IMR-90 (cell line): ENCODE measurements at regions not wholly inside any gene's neighbourhood (a gene's known extent, or its start where the extent isn't known, plus 50 kb on each side); places are given as distances from the start of the nearest gene placed in this dataset.

Experiments used
- ATAC-seq: fragments of 200-7000 bp; cut with Tn5 transposase; 2 replicates; pipeline ENCODE4 v1.9.1; 2020; ENCODE audit warnings: low read depth, mild to moderate bottlenecking, moderate library complexity
- BruUV-seq: library from RNA; stranded (reverse); fragments of 400-500 nt; replicated peaks from 2 replicates; lab custom pipeline; 2021; lab: Mats Ljungman, UMichigan
- CTCF ChIA-PET: fragments of 300-600 bp; formaldehyde crosslinking; extraction: SDS; loops from one replicate; lab custom pipeline; 2021; ENCODE audit warnings: antibody characterized with exemption; lab: Yijun Ruan, JAX
- POLR2A ChIA-PET: fragments of 300-600 bp; sonication (Branson Sonifier 250); formaldehyde crosslinking; loops from one replicate; lab custom pipeline; 2022; ENCODE audit warnings: antibody characterized with exemption; ENCODE audit not compliant: unreplicated experiment; lab: Charles Lee
- DNase-seq: peaks from one replicate; pipeline ENCODE4 v3.0.0; 2013
- H2AFZ ChIP-seq: replicated peaks from 2 replicates; pipeline ENCODE3; 2013; ENCODE audit warnings: low read length, mild to moderate bottlenecking; ENCODE audit not compliant: poor library complexity
- H2AK5ac ChIP-seq: 2 replicates; pipeline ENCODE4 v1.6.1; 2013; ENCODE audit warnings: low read depth, low read length, inconsistent platforms
- H2AK9ac ChIP-seq: replicated peaks from 2 replicates; pipeline ENCODE3; 2013; ENCODE audit warnings: mild to moderate bottlenecking, low read depth, low read length, moderate library complexity; ENCODE audit not compliant: poor library complexity
- H2BK120ac ChIP-seq: 2 replicates; pipeline ENCODE4 v1.6.1; 2013; ENCODE audit warnings: low read depth, low read length, inconsistent platforms
- H2BK15ac ChIP-seq: 3 replicates; pipeline ENCODE4 v1.6.1; 2013; ENCODE audit warnings: low read depth, low read length, inconsistent platforms
- H2BK20ac ChIP-seq: 2 replicates; pipeline ENCODE4 v1.6.1; 2013; ENCODE audit warnings: low read depth, mild to moderate bottlenecking, inconsistent platforms, low read length, moderate library complexity
- H2BK5ac ChIP-seq: 2 replicates; pipeline ENCODE4 v1.6.1; 2013; ENCODE audit warnings: mild to moderate bottlenecking, low read depth, low read length, inconsistent platforms; ENCODE audit not compliant: poor library complexity, severe bottlenecking
- H3K14ac ChIP-seq: replicated peaks from 2 replicates; pipeline ENCODE4 v1.6.1; 2013; ENCODE audit warnings: low read depth, low read length, inconsistent platforms
- H3K18ac ChIP-seq: 2 replicates; pipeline ENCODE4 v1.6.1; 2013; ENCODE audit warnings: low read depth, low read length, control low read depth
- H3K23ac ChIP-seq: 2 replicates; pipeline ENCODE4 v1.6.1; 2013; ENCODE audit warnings: low read depth, low read length, inconsistent platforms
- H3K27ac ChIP-seq: 2 replicates; pipeline ENCODE4 v1.5.1; 2013; ENCODE audit warnings: mild to moderate bottlenecking, control low read depth, low read length; ENCODE audit not compliant: insufficient read depth
- H3K27me3 ChIP-seq: 2 replicates; pipeline ENCODE4 v1.6.1; 2013; ENCODE audit warnings: low read length; ENCODE audit not compliant: control insufficient read depth, insufficient read depth
- H3K36me3 ChIP-seq: 2 replicates; pipeline ENCODE4 v1.6.1; 2013; ENCODE audit warnings: low read length, mixed read lengths; ENCODE audit not compliant: control insufficient read depth, insufficient read depth
- H3K4ac ChIP-seq: 2 replicates; pipeline ENCODE4 v1.6.1; 2013; ENCODE audit warnings: low read depth, low read length, inconsistent platforms
- H3K4me1 ChIP-seq: 2 replicates; pipeline ENCODE4 v1.6.1; 2013; ENCODE audit warnings: low read length, mixed read lengths; ENCODE audit not compliant: control insufficient read depth, insufficient read depth
- H3K4me2 ChIP-seq: 2 replicates; pipeline ENCODE4 v1.6.1; 2013; ENCODE audit warnings: low read depth, mild to moderate bottlenecking, control low read depth, low read length, moderate library complexity
- H3K4me3 ChIP-seq: 2 replicates; pipeline ENCODE4 v1.5.1; 2013; ENCODE audit warnings: low read depth, mild to moderate bottlenecking, control low read depth, low read length, moderate library complexity; ENCODE audit not compliant: insufficient read depth
- H3K56ac ChIP-seq: 2 replicates; pipeline ENCODE4 v1.6.1; 2013; ENCODE audit warnings: low read length, inconsistent platforms; ENCODE audit not compliant: insufficient read depth; ENCODE audit errors: extremely low read depth
- H3K79me1 ChIP-seq, 2 experiments: 2 replicates each; pipeline ENCODE4 v1.6.1; 2013; ENCODE audit warnings: low read length in 2 of 2, inconsistent platforms in 1 of 2, low read depth in 1 of 2
- H3K9ac ChIP-seq: 2 replicates; pipeline ENCODE4 v1.6.1; 2013; ENCODE audit warnings: low read depth, low read length, control low read depth
- H3K9me1 ChIP-seq: 2 replicates; pipeline ENCODE4 v1.6.1; 2013; ENCODE audit warnings: low read length, inconsistent platforms; ENCODE audit not compliant: insufficient read depth
- H3K9me3 ChIP-seq: 2 replicates; pipeline ENCODE4 v1.6.1; 2013; ENCODE audit warnings: low read length; ENCODE audit not compliant: control insufficient read depth, insufficient read depth
- H4K20me1 ChIP-seq: 2 replicates; pipeline ENCODE4 v1.6.1; 2013; ENCODE audit warnings: low read length, inconsistent platforms; ENCODE audit not compliant: insufficient read depth
- H4K5ac ChIP-seq: 2 replicates; pipeline ENCODE4 v1.6.1; 2013; ENCODE audit warnings: mild to moderate bottlenecking, low read depth, low read length, control low read depth
- H4K8ac ChIP-seq, 2 experiments: 2 replicates each; pipeline ENCODE4 v1.6.1; 2013; ENCODE audit warnings: low read depth in 2 of 2, low read length in 2 of 2, control low read depth in 1 of 2, inconsistent platforms in 1 of 2
- H4K91ac ChIP-seq: 2 replicates; pipeline ENCODE4 v1.6.1; 2013; ENCODE audit warnings: low read depth, low read length, inconsistent platforms; ENCODE audit not compliant: insufficient read depth
- BHLHE40 ChIP-seq: fragments of 150-350 bp; IDR thresholded peaks from 2 replicates; pipeline ENCODE4 v1.6.1; 2016; ENCODE audit warnings: mild to moderate bottlenecking, low read depth, low read length
- CHD1 ChIP-seq: IDR thresholded peaks from 2 replicates; pipeline ENCODE4 v1.6.1; 2012; ENCODE audit warnings: low read depth, low read length, improper control_type of control experiment
- FOS ChIP-seq: fragments of 150-350 bp; IDR thresholded peaks from 2 replicates; pipeline ENCODE4 v1.6.1; 2016; ENCODE audit warnings: low read depth, low read length
- MAFK ChIP-seq: IDR thresholded peaks from 2 replicates; pipeline ENCODE4 v1.6.1; 2012; ENCODE audit warnings: low read depth, low read length, improper control_type of control experiment
- MAZ ChIP-seq: IDR thresholded peaks from 2 replicates; pipeline ENCODE4 v1.6.1; 2012; ENCODE audit warnings: low read depth, mild to moderate bottlenecking, low read length, improper control_type of control experiment, moderate library complexity, borderline replicate concordance
- MXI1 ChIP-seq: IDR thresholded peaks from 2 replicates; pipeline ENCODE4 v1.6.1; 2012; ENCODE audit warnings: low read depth, mild to moderate bottlenecking, low read length, moderate library complexity, borderline replicate concordance
- NFE2L2 ChIP-seq: fragments of 150-350 bp; IDR thresholded peaks from 2 replicates; pipeline ENCODE4 v1.6.1; 2016; ENCODE audit warnings: low read depth, mild to moderate bottlenecking, low read length
- POLR2A ChIP-seq: IDR thresholded peaks from 2 replicates; pipeline ENCODE4 v1.6.1; 2012; ENCODE audit warnings: mild to moderate bottlenecking, low read depth, low read length
- RAD21 ChIP-seq: IDR thresholded peaks from 2 replicates; pipeline ENCODE4 v1.6.1; 2012; ENCODE audit warnings: low read length, improper control_type of control experiment
- RCOR1 ChIP-seq: IDR thresholded peaks from 2 replicates; pipeline ENCODE4 v1.6.1; 2012; ENCODE audit warnings: mild to moderate bottlenecking, low read length, improper control_type of control experiment; ENCODE audit not compliant: insufficient replicate concordance
- RFX5 ChIP-seq: IDR thresholded peaks from 2 replicates; pipeline ENCODE4 v1.8.0; 2012; ENCODE audit warnings: low read depth, mild to moderate bottlenecking, low read length, moderate library complexity
- WGBS, 2 experiments: methylation state at CpG; one replicate each; pipeline versions ENCODE4 v1.1.5 to v1.1.7; 2013; ENCODE audit warnings: missing lambda C conversion rate in 2 of 2; ENCODE audit not compliant: insufficient read length in 1 of 2; ENCODE audit errors: extremely low coverage in 2 of 2; 5-methylcytosine and 5-hydroxymethylcytosine counted together
- dilution Hi-C: fragments of 300-500 bp; cut with HindIII; formaldehyde crosslinking; loops from one replicate; pipeline ENCODE4 v1.14.3; 2018; ENCODE audit warnings: low sequenced_read_pairs; ENCODE audit not compliant: unreplicated experiment
- in situ Hi-C: fragments of 300-500 bp; cut with MboI; formaldehyde crosslinking; loops from 3 replicates; pipeline ENCODE4 v1.14.3; 2019; ENCODE audit warnings: low sequenced_read_pairs, inconsistent platforms, mixed read lengths
- intact Hi-C: fragments of 100-400 bp; cut with micrococcal nuclease; formaldehyde crosslinking; loops from 2 replicates; pipeline ENCODE4 v1.10.0; 2022
- TF ChIP-seq, protein P1 (sequence below): fragments of 150-350 bp; IDR thresholded peaks from 2 replicates; pipeline ENCODE4 v1.6.1; 2017; ENCODE audit warnings: mild to moderate bottlenecking, antibody characterized with exemption, low read length, low read depth
- TF ChIP-seq, protein P2 (sequence below): conservative IDR thresholded peaks from 2 replicates; pipeline ENCODE4 v1.5.1; 2012; ENCODE audit warnings: mild to moderate bottlenecking, low read depth, low read length, improper control_type of control experiment

DNA sequence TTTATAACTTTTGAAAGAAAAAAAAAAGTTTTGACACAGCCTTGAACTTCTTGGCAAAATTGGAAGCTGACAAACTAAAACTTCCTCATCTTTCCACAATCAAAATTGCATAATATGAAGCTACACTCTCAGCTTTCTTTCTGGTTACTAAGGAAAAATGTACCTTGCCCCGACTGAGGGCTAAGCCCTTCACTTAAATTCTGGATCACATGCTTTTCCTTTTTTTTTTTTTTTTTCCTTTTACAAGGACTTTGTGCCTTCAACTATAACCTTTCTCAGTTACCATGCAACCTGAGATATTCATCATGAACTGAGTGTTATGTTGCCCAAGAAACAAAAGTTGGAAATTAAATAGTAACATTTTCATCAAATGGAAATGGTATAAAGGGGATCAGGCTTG lies 188.5 kb upstream of the CARD18 start:
- POLR2A ChIA-PET = no interaction called here

More for the DNA sequence above, 188.5 kb upstream of the CARD18 start:
- Histone ChIP-seq H2AFZ (no peak overlapping the region), H2BK15ac (no peak overlapping the region), H3K79me1 (no peaks in the 10 kb centered on the region), H3K36me3 (no peaks in the 10 kb centered on the region), H3K4me3 (no peak overlapping the region), H2BK5ac (no peak overlapping the region), H3K4me1 (no peaks in the 10 kb centered on the region), H3K9ac (no peak overlapping the region), H3K27me3 (no peaks in the 10 kb centered on the region), H3K18ac (no peak overlapping the region), H3K23ac (no peak overlapping the region), H3K9me3 (no peaks in the 10 kb centered on the region), H2BK20ac (no peak overlapping the region), H2BK120ac (no peak overlapping the region), H3K56ac (no peak overlapping the region), H2AK5ac (no peak overlapping the region), H2AK9ac (no peak overlapping the region), H4K8ac (no peak overlapping the region), H3K9me1 (0 out of 2 replicates have a peak, but pooled peaks cover 2% of the 10 kb centered on the region), H4K91ac (no peak overlapping the region), H3K27ac (no peak overlapping the region), H3K4ac (no peak overlapping the region), H4K20me1 (no peaks in the 10 kb centered on the region), H3K14ac (no peak overlapping the region), H4K5ac (no peak overlapping the region), H3K4me2 (no peak overlapping the region)
- dilution Hi-C loops (no loop called here), in situ Hi-C loops (no loop called here), intact Hi-C loops (no loop called here)
- WGBS, 2 experiments = 80% methylated on average over 1 of the region's 1 CpG; no CpG with 5 or more reads in 1 of the 2 experiments
- TF ChIP-seq MAZ (no peak), NFE2L2 (no peak), FOS (no peak), RCOR1 (no peak), BHLHE40 (no peak), MAFK (no peak), CHD1 (no peak), RAD21 (no peak), MXI1 (no peak), RFX5 (no peak), POLR2A (no peak)
- TF ChIP-seq, protein P1, sequence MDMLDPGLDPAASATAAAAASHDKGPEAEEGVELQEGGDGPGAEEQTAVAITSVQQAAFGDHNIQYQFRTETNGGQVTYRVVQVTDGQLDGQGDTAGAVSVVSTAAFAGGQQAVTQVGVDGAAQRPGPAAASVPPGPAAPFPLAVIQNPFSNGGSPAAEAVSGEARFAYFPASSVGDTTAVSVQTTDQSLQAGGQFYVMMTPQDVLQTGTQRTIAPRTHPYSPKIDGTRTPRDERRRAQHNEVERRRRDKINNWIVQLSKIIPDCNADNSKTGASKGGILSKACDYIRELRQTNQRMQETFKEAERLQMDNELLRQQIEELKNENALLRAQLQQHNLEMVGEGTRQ = no peak
- TF ChIP-seq, protein P2, sequence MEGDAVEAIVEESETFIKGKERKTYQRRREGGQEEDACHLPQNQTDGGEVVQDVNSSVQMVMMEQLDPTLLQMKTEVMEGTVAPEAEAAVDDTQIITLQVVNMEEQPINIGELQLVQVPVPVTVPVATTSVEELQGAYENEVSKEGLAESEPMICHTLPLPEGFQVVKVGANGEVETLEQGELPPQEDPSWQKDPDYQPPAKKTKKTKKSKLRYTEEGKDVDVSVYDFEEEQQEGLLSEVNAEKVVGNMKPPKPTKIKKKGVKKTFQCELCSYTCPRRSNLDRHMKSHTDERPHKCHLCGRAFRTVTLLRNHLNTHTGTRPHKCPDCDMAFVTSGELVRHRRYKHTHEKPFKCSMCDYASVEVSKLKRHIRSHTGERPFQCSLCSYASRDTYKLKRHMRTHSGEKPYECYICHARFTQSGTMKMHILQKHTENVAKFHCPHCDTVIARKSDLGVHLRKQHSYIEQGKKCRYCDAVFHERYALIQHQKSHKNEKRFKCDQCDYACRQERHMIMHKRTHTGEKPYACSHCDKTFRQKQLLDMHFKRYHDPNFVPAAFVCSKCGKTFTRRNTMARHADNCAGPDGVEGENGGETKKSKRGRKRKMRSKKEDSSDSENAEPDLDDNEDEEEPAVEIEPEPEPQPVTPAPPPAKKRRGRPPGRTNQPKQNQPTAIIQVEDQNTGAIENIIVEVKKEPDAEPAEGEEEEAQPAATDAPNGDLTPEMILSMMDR = no peak
- DNase-seq = no peak
- ATAC-seq = no peak
- CTCF ChIA-PET = interaction anchor here (0.7 kb wide), 1 partner anchor 24 kb away, joined by 5 read pairs; no protein-coding TSS in a partner anchor
- BruUV-seq = no TSS peak
